HG03378 (cell line): ENCODE measurements at regions not wholly inside any gene's neighbourhood (a gene's known extent, or its start where the extent isn't known, plus 50 kb on each side); places are given as distances from the start of the nearest gene placed in this dataset.

Source experiments
- ATAC-seq: cut with Tn5 transposase; IDR thresholded peaks from one replicate; pipeline ENCODE4 v1.9.1; 2021; ENCODE audit warnings: mild to moderate bottlenecking, moderate library complexity; ENCODE audit not compliant: unreplicated experiment

DNA sequence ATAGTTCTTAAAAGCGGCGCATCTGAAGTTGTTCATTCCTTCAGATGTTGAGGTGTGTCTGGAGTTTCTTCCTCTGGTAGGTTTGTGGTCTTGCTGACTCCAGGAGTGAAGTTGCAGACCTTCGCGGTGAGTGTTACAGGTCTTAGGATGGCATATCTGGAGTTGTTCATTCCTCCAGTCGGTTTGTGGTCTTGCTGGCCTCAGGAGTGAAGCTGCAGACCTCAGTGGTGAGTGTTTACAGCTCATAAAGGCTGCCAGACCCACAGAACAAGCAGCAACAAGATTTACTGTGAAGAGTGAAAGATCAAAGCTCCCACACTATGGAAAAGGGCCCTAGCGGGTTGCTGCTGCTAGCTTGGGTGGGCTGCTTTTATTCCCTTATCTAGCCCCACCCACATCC is 201.7 kb upstream of the PDGFD start:
- ATAC-seq = no peak

DNA sequence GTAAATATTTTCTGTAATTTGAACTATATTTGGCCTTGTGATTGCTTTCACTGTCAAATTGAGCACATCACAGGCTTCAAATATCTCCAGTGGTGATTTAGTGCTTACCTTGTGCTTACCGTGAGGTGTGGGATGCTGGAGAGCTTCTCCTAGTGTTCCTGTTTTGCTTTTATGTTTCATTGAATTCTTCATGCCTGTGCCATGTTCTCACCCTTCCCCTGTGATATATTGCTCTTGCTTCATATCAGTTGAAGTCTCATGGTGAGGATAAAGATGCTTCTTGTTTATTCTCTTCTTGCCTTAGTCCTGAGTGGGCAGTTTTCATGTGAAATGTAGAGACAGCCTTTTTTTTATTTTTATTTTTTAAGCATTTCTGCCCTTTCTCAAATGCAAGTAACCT is 198.0 kb upstream of the PDGFD start:
- ATAC-seq = no peak

DNA sequence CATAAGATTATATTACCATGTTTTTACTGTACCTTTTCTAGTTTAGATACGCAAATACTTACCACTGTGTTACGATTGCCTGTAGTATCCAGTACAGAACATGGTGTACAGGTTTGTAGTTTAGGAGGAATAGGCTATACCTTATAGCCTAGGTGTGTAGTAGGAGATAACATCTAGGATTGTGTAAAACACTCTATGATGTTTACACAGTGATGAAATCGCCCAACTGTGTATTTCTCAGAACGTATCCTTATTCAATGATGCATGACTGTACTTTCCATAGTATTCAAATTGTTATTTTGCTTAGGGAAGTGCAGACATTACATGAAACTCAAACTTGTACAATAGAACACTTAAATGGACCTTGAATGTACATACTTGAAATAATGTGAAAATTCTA is 188.1 kb upstream of the PDGFD start:
- ATAC-seq = no peak

DNA sequence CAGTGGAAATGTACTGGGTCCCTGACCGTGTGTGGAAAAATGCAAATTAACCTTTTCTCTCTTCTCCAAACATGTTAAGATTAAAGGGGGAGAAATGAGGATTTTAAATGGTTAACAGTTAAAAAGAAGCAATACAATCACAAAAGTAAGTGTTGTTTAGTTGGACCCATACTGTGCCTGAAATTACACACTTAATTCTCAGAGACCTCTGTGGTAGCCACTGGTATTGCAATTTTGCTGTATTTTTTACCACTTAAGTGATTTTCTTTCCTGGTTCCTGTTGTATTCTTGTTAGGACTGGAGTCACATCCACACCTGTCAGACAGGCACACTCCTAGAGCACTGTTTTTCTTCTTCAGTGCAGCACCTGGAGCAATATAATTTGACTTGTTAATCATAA is 179.6 kb upstream of the PDGFD start:
- no peak for ATAC-seq

DNA sequence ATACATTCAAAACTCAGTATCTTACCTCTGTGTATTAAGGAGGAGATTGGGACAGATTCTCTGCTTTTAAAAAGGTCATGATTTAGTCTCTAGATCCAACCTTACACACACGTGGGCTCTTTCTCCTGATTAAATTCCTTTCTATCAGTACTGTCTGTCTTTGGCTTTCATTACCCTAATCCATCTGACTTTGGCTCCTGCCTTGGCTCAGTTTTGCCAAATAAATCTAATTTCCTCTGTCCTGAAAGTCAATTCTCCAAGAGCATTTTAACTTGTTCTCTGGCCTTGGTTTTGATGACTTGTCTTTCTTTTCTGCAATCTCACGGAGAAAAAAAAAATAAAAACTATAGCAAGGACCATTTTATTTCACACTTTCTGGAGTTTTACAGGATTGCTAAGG is 176.6 kb upstream of the PDGFD start:
- ATAC-seq = no peak

DNA sequence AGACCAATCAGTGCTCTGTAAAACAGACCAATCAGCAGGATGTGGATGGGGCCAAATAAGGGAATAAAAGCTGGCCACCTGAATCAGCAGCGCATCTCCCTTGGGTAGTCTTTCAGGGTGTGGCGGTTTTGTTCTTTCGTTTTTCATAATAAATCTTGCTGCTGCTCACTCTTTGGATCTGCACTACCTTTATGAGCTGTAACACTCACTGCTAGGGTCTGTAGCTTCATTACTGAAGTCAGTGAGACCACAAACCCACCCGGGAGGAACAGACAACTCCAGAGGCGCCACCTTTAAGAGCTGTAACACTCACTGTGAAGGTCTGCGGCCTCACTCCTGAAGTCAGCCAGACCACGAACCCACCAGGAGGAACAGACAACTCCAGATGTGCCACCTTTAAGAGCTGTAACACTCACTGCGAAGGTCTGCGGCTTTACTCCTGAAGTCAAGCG is 175.5 kb upstream of the PDGFD start:
- no peak for ATAC-seq

DNA sequence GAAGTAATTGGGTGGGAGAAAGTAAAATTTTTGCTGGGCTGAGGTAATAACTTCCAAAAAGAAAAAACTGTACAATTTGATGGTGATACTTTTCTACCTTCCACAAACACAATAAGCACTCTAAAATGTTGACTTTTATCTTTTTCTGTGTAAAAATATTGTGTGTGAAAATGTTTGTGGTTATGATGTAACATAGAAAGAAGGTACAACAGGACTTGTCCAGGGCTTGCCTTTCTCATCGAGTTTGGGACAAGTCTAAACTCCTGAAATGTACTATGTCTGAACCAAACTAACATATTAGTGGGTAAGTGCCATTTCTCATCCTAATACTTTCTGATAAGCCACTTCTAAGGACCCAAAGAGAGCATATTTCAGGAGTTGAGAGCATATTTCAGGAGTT is 174.2 kb upstream of the PDGFD start:
- no peak for ATAC-seq

DNA sequence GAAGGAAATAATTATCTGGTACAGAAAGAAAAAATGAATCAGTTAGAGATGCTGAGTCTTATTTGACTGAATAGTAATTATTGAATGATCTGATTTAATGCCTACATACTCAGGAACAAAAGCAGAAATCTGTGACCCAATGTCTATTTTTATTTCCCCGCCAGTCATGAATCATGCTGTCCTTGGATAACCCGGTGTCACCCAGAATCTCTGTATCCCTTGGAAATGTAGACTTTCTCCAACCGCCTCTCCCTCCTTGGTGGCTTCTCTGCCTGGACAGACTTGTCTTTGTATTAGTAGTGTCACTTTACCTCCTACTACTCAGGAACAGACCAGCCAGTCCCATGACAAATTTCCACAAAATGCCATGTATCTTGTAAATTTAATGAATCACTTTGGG is 173.3 kb upstream of the PDGFD start:
- no peak for ATAC-seq

DNA sequence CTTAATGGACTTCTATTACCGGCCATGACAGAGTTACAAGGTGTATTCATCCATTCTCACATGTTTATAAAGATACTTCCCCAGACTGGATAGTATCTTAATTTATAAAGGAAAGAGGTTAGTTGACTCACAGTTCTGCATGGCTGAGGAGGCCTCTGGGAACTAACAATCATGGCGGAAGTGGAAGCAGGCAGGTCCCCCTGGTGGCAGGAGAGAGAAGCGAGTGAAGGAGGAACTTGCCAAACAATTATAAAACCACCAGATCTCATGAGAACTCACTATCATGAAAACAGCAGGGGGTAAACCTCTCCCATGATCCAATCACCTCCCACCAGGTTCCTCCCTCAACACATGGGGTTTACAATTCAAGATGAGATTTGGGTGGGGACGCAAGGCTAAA is 170.0 kb upstream of the PDGFD start:
- ATAC-seq = no peak

DNA sequence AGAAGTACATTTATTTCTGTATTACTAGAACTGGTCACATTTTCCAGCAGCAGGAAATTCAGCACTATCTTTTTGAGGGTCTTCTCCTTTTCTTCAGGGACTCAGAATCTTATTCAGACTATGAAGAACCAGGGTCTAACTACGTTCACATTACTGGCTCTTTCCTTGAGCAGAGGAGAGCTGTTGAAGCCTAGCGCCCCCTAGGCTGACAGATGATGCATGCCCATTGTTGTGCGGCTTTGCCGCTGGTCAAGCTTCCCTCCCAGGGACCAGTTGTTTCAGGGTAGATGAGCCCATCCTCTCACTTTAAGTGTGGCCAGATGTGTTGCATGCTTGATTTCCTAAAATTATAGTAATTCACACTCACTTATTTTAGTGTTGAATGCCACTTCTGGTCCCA is 168.2 kb upstream of the PDGFD start:
- no peak for ATAC-seq

DNA sequence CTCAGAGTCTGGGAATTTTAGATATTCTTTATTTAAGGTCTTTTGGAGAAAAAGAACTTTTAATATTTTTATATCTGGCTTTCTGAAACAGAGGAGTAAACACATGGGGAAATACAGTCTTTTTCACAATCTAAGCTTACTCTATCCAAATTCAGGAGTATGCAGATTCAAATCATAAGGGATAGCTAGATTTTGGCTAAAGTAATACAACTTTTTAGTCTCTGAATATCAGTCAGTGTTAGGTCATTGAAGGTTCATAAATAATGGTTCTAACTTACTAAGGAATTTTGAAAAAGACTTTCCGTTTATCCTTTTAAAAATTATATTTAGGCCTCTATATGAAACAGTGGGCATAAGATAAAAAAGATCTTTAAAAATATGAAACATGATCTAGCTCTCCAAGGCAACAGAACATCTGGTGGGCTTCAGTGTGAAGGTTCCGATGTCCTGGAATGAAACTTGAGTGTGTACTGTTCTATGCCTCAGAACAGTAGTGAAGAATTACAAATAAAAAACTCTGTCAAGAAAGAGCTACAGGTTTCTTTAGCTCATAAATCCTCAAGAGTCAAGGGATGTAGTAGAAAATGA is 165.2 kb upstream of the PDGFD start:
- no peak for ATAC-seq

DNA sequence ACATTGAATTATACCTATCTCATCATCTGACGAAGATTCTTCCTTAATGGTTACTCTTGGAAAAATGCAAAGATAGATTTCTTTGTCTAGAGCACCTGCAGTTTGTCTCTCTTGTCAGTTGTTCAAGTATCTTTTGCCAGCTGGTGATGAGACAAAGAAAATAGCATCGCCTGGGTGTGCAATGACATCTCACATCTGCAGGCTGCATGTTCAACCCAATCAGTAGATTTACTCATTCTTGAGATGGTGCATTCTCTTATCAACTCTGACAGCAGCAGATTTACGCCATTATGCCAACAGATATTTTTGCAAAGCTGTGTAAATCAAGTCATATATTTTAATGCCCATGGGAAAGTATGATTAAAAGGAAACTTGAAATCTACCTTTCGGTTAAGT is 164.6 kb upstream of the PDGFD start:
- ATAC-seq = no peak

DNA sequence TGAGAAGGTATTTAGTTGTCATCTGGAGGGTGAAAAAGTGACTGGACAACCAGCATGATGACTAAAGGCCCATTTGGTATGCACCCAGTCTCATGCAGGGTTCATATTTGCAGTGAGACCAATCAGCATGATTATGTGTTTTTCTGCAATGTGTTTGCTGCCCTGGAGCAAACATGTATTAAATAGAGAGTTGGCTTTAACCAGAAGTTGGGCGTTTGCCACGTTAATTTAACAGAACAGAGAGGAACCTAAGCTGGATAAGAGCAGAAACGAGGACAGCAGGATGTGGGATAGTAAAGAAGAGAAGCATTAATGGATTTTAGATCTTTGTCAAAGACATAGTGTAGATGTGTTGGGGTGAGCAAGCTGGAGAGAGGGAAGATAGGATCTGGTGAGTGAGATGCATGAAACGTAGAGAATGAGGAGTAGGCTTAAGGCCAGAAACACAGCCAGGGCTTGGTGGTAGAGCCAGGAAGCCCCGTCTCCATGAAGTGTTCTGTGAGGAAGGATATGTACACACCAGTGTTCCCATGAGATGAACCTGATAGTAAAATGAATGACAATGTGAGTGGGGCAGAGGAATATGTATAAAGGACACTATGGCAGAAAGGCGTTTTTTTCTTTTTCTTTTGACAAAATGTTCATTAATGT is 164.0 kb upstream of the PDGFD start:
- no peak for ATAC-seq

DNA sequence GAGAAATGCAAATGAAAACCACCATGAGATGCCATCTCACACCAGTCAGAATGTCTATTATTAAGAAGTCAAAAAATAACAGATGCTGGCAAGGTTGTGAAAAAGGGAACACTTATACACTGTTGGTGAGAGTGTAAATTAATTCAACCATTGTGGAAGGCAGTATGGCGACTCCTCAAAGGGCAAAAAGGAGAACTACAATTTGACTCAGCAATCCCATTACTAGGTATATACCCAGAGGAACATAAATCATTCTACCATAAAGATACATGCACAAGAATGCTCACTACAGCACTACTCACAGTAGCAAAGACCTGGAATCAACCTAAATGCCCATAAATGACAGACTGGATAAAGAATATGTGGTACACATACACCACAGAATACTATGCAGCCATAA is 161.1 kb upstream of the PDGFD start:
- ATAC-seq = no peak

DNA sequence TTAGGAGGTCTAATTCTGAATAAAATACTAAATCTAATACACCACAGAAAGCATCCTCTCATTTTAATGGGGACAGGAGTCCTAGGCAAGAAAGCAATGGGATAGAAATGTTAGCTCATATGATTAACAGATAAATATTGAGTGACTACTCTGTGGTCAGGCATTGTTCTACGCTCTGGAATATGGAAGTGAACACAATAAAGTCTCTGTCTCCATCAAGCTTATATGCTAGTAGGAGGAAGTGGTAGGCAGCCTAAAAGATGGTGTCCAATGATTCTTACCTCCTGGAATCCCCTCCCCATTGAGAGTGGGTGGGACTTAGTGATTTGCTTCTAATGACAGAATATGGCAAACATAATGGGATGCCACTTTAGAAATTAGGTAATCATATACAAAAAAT is 160.3 kb upstream of the PDGFD start:
- ATAC-seq = no peak

DNA sequence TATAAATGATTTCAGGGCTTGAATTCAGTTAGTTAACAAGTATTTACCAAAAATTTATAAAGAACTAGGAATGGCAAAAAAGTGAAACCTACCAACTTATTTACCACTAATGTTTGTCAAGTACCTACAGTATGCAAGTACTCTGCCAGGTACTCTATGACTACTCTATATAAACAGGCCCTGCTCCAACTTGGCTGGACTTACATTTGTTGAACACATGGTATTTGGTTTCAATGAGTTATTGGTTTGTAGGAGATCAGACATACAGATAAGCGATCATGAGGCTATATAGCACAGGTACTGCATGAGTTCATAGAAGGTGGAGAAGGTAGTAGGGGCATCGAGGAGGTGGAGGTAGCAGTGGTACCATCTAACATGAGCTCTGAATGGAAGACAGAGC is 159.9 kb upstream of the PDGFD start:
- ATAC-seq = no peak

DNA sequence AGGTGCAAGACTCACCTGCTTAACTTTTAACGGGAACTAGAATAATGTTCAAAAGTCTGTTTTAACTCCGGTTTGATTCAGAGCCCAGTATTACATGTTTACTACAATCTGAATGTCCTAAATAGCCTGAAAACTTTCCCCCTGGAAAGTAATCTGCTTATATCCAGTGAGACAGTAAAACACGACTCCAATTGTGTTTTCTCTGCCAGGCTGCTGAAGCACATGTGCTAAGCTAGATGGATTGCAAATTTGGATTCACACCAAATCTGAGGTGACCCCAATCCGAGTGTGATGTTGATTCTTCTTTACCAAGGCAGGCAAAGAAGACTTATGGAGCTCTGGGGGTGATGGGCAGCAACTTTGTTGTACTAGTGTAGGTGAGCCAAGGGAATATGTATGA is 158.7 kb upstream of the PDGFD start:
- no peak for ATAC-seq

DNA sequence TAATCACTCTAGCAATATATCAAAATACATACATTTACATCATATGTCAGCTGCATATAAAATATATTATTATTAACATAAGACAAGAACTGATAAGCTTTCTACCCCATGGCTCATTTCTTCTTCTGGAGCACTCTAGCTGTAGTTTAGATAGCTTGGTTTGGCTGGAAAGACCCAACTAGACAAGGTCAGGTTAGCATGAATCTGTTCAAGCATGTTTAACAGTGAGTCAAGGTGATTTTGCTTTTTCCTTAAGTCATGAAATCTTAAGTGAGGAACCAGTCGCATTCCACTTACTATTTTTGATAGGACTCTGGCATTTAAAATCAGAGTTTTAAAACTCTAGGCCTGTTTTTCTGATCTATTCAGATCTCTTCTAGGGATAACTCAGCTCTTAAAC is 157.0 kb upstream of the PDGFD start:
- ATAC-seq = no peak

DNA sequence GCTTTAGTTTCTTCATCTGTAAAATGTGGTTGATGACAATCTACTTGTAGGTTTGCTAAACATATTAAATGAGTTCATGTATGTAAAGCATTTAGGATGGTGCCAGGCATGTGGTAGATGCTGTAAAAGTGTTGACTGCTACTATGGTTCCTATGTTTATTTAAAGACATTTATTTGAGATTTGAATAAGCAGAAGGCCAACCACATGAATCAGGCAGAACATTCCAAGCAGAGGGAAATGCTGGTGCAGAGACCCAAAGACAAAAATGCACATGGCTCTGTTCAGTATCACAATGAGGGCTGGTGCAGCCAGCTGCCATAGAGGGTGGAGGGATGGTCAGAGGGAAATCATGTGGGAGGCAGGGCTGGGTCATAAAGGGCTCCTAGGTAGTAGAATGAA is 156.2 kb upstream of the PDGFD start:
- no peak for ATAC-seq

DNA sequence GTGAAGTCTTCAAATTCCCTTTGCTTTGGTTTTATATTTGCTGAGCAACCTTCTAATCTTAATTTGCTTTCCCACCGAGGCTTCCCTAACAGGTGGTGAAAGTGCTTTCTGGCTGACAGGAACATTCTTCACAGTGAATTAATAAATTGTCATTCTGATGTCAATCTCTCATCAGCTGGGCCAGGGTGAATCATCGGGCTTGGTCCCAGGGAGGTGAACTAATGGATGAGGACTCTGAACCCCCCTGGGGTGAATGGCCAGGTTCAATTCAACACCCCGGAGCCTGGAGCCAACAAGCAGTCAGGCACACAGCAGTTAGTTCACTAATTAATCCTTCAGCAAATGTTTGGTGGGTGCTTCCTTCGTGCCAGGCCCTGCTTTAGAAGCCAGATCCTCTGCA is 155.4 kb upstream of the PDGFD start:
- ATAC-seq = no peak

DNA sequence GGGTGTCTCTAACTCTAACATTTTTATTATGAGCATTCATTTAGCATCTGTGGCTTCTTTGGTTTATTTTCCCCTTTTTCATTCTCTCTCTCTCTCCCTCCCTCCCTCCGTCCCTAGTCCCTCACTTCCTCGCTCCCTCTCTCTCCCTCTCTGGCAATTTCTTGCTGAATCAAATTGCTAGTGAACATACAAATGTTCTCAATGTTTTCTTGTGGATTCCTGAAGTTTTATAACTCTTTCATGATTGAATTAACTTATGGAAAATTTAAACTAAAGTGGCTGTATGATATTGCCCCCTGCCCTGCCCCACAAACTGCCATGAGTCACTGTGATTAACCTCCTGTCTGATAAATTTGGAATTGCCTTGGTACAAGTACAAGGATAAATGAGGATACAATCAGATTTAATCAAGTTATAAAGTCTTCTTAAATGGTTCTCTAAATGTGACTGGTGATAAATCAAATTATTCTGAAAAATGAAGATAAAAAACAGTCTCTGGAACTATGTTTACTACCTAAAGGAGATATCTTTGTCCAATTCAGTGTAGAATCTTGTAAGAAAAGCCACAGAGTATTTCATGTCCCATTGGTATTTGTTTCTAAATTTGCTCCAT is 143.0 kb upstream of the PDGFD start:
- no peak for ATAC-seq

DNA sequence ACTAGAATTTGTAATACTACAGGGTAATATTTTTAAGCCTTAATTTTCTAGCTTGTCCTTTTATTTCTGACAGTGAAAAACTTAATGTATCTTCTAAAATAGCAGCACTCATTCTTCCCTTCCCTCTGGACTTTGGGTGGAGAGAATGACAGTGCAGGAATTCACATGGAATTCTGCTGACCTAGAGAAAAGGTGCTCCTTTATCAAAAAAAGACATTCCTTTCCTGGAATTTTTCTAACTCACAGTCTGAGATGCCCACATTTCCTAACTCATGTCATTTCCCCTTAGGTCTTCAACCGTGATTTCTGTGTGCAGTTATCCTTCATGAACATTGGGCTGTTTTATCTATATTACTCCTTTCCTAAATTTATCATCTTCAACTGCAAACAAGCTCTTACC is 137.8 kb upstream of the PDGFD start:
- ATAC-seq = no peak

DNA sequence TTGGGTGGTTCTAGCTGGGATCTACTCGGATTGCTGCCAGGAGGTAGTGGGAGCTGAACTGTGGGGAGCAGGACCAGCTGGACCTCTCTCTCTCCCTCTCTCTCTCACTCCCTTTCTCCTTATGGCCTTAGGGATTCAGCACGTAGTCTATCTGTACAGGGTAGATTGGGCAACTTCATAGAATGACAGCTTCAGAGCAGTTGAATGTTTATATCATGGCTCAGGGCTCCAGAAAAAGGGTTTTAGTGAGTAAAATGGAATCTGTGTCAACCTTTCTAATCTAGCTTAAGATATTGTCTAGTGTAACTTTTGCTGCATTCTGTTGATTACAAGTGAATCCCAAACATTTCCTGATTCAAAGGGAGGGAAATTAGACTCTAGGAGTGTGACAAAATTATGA is 127.7 kb upstream of the PDGFD start:
- no peak for ATAC-seq
